Peyer's patch (tissue), 4 donors: ENCODE measurements at regions not wholly inside any gene's neighbourhood (a gene's known extent, or its start where the extent isn't known, plus 50 kb on each side); places are given as distances from the start of the nearest gene placed in this dataset.

Experiments used
- DNase-seq, 3 donors: peaks; one replicate each; pipeline ENCODE4 v3.0.0-alpha.2; 2017 to 2019
- H3K27ac ChIP-seq, 4 donors: fragments of 200-600 bp; sonication (generic); one replicate each; pipeline ENCODE4 v1.5.1; 2016 to 2019
- H3K27me3 ChIP-seq, 2 donors: fragments of 200-600 bp; sonication (generic); one replicate each; pipeline ENCODE4 v1.5.1; 2019
- H3K36me3 ChIP-seq, 3 donors: fragments of 200-600 bp; sonication (generic); one replicate each; pipeline ENCODE4 v1.5.1; 2016 to 2019
- H3K4me1 ChIP-seq, 4 donors: fragments of 200-600 bp; sonication (generic); one replicate each; pipeline ENCODE4 v1.5.1; 2016 to 2019
- H3K4me3 ChIP-seq, 4 donors: fragments of 200-600 bp; sonication (generic); 1 replicate in 3 of 4; 2 replicates in 1 of 4; pipeline ENCODE4 v1.5.1; 2016 to 2019; ENCODE audit warnings: mild to moderate bottlenecking in 1 of 4
- H3K9me3 ChIP-seq, 4 donors: fragments of 200-600 bp; sonication (generic); one replicate each; pipeline ENCODE4 v1.5.1; 2016 to 2019; ENCODE audit warnings: mild to moderate bottlenecking in 1 of 4
- CTCF ChIP-seq, 6 experiments: fragments of 450-650 bp in 4 of 6; fragments of 200-600 bp in 2 of 6; sonication (generic) in 1 of 6; IDR thresholded peaks; one replicate each; pipeline ENCODE4 v1.5.1; 2017 to 2019; ENCODE audit warnings: antibody characterized with exemption in 6 of 6, mild to moderate bottlenecking in 3 of 6, moderate library complexity in 1 of 6
- POLR2A ChIP-seq, 2 donors: fragments of 450-650 bp; IDR thresholded peaks; one replicate each; pipeline ENCODE4 v1.5.1; 2017; ENCODE audit warnings: antibody characterized with exemption in 2 of 2, mild to moderate bottlenecking in 2 of 2, moderate library complexity in 2 of 2

GRCh38 chr2:186125625-186126024, 360.4 kb upstream of the ZC3H15 start:
- DNase-seq = no peak
- H3K9me3 ChIP-seq = no peaks in the 10 kb centered on the region
- H3K4me3 ChIP-seq = no peak overlapping the region
- no peaks in the 10 kb centered on the region for H3K27me3 ChIP-seq
- H3K27ac ChIP-seq = no peak overlapping the region
- H3K4me1 ChIP-seq = no peaks in the 10 kb centered on the region
- no peaks in the 10 kb centered on the region for H3K36me3 ChIP-seq
- TF ChIP-seq POLR2A (IDR thresholded peaks at IDR 0.05) (no peak), CTCF (IDR thresholded peaks at IDR 0.05) (no peak)

GRCh38 chr2:186126181-186126580, 359.9 kb upstream of the ZC3H15 start:
- Histone ChIP-seq H3K36me3 (no peaks in the 10 kb centered on the region), H3K27ac (no peak overlapping the region), H3K4me1 (no peaks in the 10 kb centered on the region), H3K4me3 (no peak overlapping the region), H3K27me3 (no peaks in the 10 kb centered on the region), H3K9me3 (no peaks in the 10 kb centered on the region)
- TF ChIP-seq CTCF (IDR thresholded peaks at IDR 0.05) = no peak
- TF ChIP-seq POLR2A (IDR thresholded peaks at IDR 0.05) = no peak
- no peak for DNase-seq

- no peaks in the 10 kb centered on the region for H3K27me3 ChIP-seq
- no peaks in the 10 kb centered on the region for H3K9me3 ChIP-seq
- no peaks in the 10 kb centered on the region for H3K36me3 ChIP-seq
- DNase-seq = no peak
- H3K4me1 ChIP-seq = no peaks in the 10 kb centered on the region
- no peak overlapping the region for H3K27ac ChIP-seq
- no peak overlapping the region for H3K4me3 ChIP-seq
- no peak for TF ChIP-seq POLR2A (IDR thresholded peaks at IDR 0.05)
- no peak for TF ChIP-seq CTCF (IDR thresholded peaks at IDR 0.05)
Measured at GRCh38 chr2:186129767-186130581, 356.1 kb upstream of the ZC3H15 start.

- Histone ChIP-seq H3K4me3 (no peak overlapping the region), H3K36me3 (no peaks in the 10 kb centered on the region), H3K4me1 (no peaks in the 10 kb centered on the region), H3K27me3 (no peaks in the 10 kb centered on the region), H3K9me3 (no peaks in the 10 kb centered on the region), H3K27ac (no peak overlapping the region)
- TF ChIP-seq POLR2A (IDR thresholded peaks at IDR 0.05) (no peak), CTCF (IDR thresholded peaks at IDR 0.05) (no peak)
- no peak for DNase-seq
Measured at GRCh38 chr2:186130748-186131641, 355.1 kb upstream of the ZC3H15 start.

- no peak for DNase-seq
- Histone ChIP-seq H3K9me3 (no peaks in the 10 kb centered on the region), H3K36me3 (no peaks in the 10 kb centered on the region), H3K4me1 (no peaks in the 10 kb centered on the region), H3K27me3 (no peaks in the 10 kb centered on the region), H3K4me3 (no peak overlapping the region), H3K27ac (no peak overlapping the region)
- TF ChIP-seq CTCF (IDR thresholded peaks at IDR 0.05) (no peak), POLR2A (IDR thresholded peaks at IDR 0.05) (no peak)
Measured at GRCh38 chr2:186135686-186136085, 350.4 kb upstream of the ZC3H15 start.
